ENCODE measurements at regions not wholly inside any gene's neighbourhood (a gene's known extent, or its start where the extent isn't known, plus 50 kb on each side); places are given as distances from the start of the nearest gene placed in this dataset.

GRCh38 chr3:79881431-79881830 is 113.6 kb upstream of the ROBO1 start:
- no peak for DNase-seq (ENCODE audit: low read depth in 2 of 2)

DNA sequence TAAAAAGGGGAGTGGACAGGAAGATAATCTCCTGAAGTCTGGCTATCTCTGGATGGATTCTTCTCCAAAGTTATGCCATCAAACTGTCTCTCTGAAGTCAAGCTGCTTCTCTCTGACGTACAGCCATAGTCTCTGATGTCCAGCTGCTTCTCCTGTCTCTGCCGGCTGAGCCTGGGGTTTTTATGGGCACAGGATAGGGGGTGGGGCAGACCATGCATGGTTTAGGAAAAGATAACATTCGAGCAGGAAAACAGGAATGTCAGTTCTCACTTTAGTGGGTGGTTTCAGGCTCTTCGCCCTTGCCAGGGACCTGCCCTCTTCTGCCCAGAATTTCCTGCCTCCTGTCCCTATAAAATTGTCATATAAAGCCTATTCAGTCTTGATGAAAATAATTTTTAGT is 110.9 kb upstream of the ROBO1 start:
- DNase-seq (ENCODE audit: low read depth in 2 of 2): no peak

DNA sequence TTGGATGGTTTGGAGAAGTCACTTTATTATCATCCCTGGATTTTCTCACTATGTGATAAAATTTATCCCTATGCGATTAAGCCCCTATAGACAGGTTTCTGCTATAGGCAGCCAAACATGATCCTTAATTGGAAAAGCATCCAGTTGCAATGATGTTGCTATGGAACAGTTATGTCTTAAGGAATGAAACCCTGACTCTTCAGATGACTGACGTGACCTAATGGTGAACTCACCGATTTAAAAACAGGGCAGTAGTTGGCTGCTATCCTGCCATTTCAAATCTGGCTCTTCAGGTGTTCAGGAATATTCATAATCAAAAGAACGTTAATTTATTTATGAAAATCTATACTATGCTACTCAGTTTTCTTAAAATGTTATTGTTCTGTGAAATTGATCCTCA is 106.8 kb upstream of the ROBO1 start:
- no peak for DNase-seq (ENCODE audit: low read depth in 2 of 2)

GRCh38 chr3:79872483-79872882 is 104.7 kb upstream of the ROBO1 start:
- DNase-seq (ENCODE audit: low read depth in 2 of 2): peak; percentile 58 to 67

DNA sequence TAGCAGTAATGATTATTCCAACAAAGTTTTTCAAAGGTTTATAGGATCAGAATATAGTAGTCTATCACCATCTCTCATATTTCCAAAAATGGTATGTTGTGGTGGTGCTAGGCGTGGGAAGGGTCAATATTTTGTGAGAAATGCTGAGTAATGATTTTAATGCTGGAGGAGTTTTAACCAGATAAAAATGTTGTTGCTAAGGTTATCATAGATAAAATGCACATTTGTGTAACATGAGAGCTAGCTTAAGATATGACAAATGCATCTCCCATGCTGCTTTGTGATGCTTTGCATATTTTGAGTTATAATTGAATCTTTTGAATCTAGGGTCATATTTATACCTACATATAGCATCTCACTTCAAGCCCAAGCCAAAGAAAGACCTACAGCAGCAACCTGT is 103.9 kb upstream of the ROBO1 start:
- DNase-seq (ENCODE audit: low read depth in 2 of 2): no peak

DNA sequence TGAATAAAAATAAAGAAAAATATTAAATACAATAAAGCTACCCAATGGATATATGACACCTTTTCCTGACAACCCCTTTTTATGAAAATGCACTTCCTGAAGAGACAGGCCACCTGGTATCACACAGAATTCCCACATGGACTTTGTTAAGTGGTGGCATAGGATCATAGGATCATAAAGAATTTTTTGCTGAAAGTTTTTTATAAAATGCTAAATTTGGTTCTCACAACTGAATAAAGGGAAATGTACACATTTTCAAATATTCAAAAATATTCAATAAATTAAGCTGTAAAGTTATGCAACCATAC is 102.5 kb upstream of the ROBO1 start:
- no peak for DNase-seq (ENCODE audit: low read depth in 2 of 2)

- no peak for DNase-seq (ENCODE audit: low read depth in 2 of 2)
These were observed 101.9 kb upstream of the ROBO1 start for GRCh38 chr3:79869461-79870312.

DNA sequence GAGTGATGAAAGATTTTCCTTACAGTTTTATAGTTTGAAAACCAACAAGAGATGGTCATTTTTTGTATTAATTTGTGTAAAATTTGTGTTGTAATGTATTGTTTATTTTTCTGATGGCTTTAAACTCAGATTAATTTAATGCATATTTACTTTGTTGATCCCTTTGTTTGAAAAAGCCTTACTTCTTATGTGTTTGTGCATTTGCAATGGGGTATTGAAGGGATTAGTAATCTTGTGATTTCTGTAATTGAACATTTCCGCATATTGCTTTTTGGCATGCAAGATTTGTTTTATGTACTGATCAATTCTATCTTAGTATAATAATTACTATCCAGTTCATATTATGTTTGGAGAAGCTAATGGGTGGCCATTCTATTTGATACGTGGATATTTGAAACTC is 98.4 kb upstream of the ROBO1 start:
- DNase-seq (ENCODE audit: low read depth in 2 of 2): no peak

DNA sequence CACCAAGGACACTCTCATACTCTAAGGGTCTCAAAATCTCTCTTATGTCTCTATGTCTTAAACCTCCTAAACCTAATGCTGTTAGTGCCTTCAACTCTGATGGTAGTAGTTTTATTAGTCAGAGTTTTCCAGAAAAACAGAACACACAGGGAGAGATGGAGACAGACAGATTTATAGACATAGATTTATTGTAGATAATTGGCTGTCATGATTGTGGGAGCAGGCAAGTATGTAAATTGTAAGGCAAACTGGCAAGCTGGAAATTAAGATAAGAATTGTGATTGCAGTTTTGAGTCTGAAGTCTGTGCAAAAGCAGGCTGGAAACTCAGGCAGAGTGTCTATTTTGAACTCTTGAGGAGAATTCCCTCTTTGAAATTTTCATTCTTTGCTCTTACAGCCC is 96.3 kb upstream of the ROBO1 start:
- DNase-seq (ENCODE audit: low read depth in 2 of 2): no peak

- DNase-seq (ENCODE audit: low read depth in 2 of 2): no peak
These were observed 81.1 kb upstream of the ROBO1 start for GRCh38 chr3:79848876-79849275.

DNA sequence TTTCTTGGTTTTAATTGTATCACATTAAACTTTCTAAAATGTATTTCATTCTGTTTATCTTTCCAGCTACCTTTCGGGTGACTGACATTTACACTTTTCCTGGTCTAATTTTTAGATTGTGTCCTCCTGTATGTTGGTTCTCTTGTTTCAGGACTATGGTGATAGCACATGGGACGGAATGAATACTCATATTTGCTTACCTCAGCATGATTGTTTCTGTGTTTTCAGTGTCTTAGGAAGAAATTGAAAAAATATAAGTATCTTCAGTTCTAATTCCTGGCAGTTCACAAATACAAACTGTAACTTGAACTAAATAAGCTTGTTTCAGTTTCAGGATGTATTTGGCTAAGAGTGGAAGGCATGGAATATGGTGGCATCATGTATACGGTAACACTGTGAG is 80.1 kb upstream of the ROBO1 start:
- no peak for DNase-seq (ENCODE audit: low read depth in 2 of 2)

- DNase-seq (ENCODE audit: low read depth in 2 of 2): no peak
These were observed 78.5 kb upstream of the ROBO1 start for GRCh38 chr3:79846148-79846933.

DNA sequence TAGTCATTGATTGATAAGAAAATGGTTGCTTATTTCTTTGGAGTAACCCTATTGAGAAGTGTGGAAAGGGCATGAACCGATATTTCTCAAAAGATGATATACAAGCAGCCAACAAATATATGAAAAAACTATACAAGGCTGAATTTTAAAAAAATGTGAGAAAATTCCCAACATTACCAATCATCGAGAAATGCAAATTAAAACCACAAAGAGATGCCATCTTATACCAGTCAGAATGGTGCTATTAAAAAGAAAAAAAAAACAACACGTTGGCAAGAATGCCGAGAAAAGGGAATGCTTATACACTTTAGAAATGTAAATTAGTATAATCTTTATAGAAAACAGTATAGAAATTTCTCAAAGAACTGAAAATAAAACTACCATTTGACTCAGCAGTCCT is 77.7 kb upstream of the ROBO1 start:
- DNase-seq (ENCODE audit: low read depth in 2 of 2): no peak

DNA sequence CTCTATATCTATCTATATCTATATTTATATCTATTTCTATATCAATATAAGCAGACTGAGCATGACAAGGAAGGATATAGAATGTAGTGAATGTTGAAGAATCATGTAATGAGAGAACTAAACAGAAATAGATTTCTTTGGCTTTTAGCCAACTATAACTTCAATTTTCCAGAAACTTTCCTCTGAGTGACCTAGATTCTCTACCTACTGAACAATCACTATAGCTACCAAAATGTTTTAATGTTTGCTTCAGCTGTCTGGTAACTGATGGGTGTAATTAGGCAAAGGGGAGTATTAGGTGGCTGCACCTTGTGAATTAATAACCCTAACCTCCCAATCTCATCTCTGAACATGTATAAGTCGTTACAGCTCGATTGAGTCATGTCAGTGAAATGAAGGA is 76.4 kb upstream of the ROBO1 start:
- DNase-seq (ENCODE audit: low read depth in 2 of 2): no peak

DNA sequence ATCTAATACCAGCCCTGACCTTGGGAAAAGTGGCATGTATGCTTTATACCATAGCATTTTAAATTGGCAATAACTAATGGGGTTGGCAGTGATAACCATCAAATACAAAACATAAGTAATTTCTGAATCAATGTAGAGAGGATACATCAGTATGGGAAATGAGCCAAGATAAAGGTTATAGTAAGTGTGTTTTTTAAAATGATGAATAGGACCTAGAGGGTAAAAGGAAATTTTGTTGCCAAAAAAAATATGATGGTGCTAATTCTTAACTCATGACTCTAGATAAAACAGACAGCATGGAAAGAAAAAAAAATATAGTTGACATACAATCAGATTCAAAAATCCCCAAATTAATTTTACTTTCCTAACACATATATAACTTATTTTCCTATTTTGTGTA is 75.4 kb upstream of the ROBO1 start:
- no peak for DNase-seq (ENCODE audit: low read depth in 2 of 2)

- DNase-seq (ENCODE audit: low read depth in 2 of 2): no peak
These were observed 67.9 kb upstream of the ROBO1 start for GRCh38 chr3:79835701-79836100.

GRCh38 chr3:79824166-79824565 is 56.4 kb upstream of the ROBO1 start:
- DNase-seq (ENCODE audit: low read depth in 2 of 2): no peak

- DNase-seq (ENCODE audit: low read depth in 2 of 2): no peak
These were observed 54.3 kb upstream of the ROBO1 start for GRCh38 chr3:79822076-79822475.

GRCh38 chr3:79820089-79820488 is 52.3 kb upstream of the ROBO1 start:
- DNase-seq (ENCODE audit: low read depth in 2 of 2): no peak

GRCh38 chr3:79818015-79818414 is 50.2 kb upstream of the ROBO1 start:
- DNase-seq (ENCODE audit: low read depth in 2 of 2): no peak
